HCT116 (cell line): ENCODE measurements at regions not wholly inside any gene's neighbourhood (a gene's known extent, or its start where the extent isn't known, plus 50 kb on each side); places are given as distances from the start of the nearest gene placed in this dataset.

Experiments used
- CTCF ChIP-seq, 3 experiments: fragments of 200-600 bp in 1 of 3; sonication (generic) in 1 of 3; IDR thresholded peaks in 2 of 3; conservative IDR thresholded peaks in 1 of 3; 2 replicates each; pipeline ENCODE4 v1.5.1; 2012 to 2017; ENCODE audit warnings: low read depth in 2 of 3, low read length in 2 of 3, antibody characterized with exemption in 1 of 3, borderline replicate concordance in 1 of 3, control low read depth in 1 of 3, mild to moderate bottlenecking in 1 of 3, mixed read lengths in 1 of 3, mixed run types in 1 of 3, moderate library complexity in 1 of 3; ENCODE audit not compliant: insufficient read depth in 1 of 3
- EZH2phosphoT487 ChIP-seq: fragments of 200-600 bp; IDR thresholded peaks from 2 replicates; pipeline ENCODE4 v1.6.1; 2018; ENCODE audit warnings: antibody characterized with exemption, borderline replicate concordance
- MAX ChIP-seq: IDR thresholded peaks from 2 replicates; pipeline ENCODE4 v1.6.1; 2012
- REST ChIP-seq: IDR thresholded peaks from 2 replicates; pipeline ENCODE4 v1.6.1; 2012; ENCODE audit warnings: low read depth

GRCh38 chr12:46082490-46083200 lies 92.3 kb upstream of the SCAF11 start:
- TF ChIP-seq CTCF (IDR thresholded peaks at IDR 0.05 in 2 of 3, conservative IDR thresholded peaks at IDR 0.05 in 1 of 3; ENCODE audit: borderline replicate concordance in 1 of 3, insufficient read depth in 1 of 3, low read depth in 2 of 3, low read length in 2 of 3) (no peak), REST (no peak), MAX (no peak), EZH2phosphoT487 (no peak)
